HG02588 (cell line): ENCODE measurements at regions not wholly inside any gene's neighbourhood (a gene's known extent, or its start where the extent isn't known, plus 50 kb on each side); places are given as distances from the start of the nearest gene placed in this dataset.
"Not testable (repeated sequence)": the region's sequence is repeated elsewhere in the genome, so short reads cannot be mapped to it uniquely, and the experiment has no call there.

Experiments used
- ATAC-seq: cut with Tn5 transposase; IDR thresholded peaks from one replicate; pipeline ENCODE4 v1.9.1; 2021; ENCODE audit warnings: mild to moderate bottlenecking, moderate library complexity; ENCODE audit not compliant: unreplicated experiment

DNA sequence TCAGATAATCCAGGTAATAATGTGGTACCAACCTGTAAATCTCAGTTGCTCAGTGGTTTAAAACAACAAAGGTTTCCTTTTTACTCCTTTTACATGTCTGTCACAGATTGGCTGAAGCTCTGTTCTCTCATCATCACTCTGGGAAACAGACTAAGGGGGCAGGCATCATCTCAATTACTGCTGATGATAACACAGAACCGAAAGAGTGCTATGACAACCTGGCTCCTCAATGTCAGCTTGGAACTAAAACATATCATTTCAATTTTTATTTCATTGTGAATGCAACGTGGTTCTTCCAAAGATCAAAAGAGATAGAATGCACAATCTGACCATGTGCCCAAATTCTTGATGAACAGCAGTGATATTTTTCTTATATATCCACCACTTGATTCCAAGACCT is 1315.0 kb upstream of the CDH2 start:
- no peak for ATAC-seq

DNA sequence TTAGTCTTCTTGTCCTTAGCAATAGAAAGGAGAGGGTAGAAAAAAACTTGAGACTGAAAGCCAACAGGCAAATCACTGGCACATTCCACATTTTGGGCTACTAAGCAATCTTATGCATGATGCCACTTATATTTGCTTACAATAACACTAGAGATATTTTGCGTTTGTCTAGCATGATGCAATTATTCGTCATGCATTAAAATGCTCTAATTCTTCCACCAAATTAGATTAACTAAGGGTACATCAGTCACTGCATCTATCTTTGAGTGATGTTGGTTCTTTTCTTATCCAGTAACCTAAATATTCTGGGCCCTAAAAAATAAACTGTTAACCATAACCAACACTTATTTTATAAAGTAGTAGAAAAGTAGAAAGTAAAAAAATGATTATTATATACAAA is 1311.7 kb upstream of the CDH2 start:
- ATAC-seq = no peak

DNA sequence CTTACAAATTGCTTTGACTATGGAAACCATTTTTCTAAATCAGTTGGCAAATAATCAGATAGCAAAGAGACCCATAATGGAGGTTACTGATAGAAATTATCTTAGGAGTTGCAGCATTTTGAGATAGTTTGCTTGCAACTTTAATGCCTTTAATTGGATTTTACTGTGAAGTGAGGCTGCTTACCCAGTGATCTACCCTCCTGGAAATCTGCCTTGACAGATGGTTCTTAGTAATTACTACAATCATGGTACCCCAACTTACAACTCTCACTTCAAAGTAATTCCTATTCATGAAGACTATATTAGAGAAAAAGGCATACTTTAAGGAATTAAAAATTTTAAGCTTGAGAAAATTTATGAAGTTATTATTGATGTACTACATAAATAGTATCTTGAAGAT is 1288.6 kb upstream of the CDH2 start:
- ATAC-seq = no peak

DNA sequence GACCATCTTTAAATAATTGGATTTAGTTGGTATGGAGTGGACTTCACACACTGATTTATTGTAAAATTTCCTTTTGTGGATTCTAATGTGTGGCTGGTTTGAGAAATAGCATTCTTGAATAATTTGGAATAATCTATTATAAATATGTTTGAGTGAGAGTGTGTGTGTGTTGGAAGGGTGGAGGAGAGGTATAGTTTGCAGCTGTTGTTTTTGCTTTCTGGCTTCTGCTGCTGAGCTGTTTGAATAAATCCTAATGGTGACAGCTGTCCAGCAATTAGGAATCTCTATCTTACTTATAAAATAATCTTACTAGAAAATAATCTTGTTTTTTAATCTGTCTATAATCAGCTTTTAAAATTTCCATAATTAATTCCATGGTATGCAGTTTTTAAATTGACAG is 1283.0 kb upstream of the CDH2 start:
- ATAC-seq = no peak

DNA sequence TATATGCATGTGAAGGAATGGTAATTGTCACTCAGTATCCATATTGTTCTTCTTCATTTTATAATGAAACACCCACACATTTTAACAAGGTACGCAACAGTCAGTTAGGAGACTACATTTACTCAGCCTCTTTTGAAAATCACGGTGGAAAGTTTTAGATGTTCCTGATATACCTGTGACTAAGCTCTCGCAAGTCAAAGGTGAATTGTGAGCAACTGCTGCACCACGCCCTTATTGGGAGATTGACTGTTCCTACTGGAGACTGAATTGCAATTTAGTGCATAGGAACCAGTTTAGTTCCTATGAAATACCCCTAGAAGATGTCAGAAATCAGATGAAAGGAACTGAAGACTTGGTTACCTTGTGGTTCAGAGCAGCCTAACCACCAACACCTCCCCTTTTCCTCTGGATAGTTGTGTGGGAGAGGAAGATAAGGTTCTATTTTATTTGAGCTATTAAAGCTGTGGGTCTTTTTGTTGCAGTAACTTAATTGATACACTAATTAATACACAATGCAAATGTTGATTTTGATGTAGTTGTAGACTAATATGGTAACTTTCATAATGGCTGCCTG is 1280.5 kb upstream of the CDH2 start:
- no peak for ATAC-seq

DNA sequence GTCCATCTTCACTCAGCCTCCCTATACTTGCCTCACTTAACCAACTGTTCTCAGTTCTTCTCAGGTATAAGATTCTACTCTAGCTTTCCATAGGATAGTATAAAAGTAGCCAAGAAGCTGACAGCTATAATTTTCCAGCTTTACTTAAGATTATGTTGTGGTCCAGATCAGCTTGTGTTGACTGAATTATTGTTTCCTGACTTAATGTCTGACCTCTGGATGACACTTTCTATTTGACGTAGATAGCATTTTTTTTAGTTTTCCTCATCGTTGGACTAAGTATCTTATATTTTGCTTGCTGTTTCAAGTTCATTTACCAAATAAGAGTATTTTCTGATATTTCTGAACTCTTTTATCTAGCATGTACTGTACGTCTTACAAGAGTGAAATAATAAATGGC is 1272.5 kb upstream of the CDH2 start:
- no peak for ATAC-seq

DNA sequence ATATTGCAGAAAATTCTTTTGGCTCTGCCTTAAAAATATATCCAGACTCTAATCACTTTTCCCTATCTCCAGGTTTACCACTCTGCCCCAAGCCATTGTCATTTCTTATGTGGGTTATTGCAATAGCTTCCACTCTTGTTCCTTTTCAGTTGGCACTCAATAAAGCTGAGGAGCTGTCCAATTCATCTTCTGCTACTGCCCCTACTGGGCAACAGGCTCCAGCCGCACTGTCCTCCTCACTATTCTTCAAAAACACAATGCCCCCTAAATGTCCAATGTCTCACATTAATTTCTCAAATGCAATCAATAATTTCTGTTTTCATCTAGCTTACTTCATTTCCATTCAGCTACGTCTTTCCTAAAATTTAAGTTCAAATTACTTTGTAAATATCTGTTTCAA is 1262.5 kb upstream of the CDH2 start:
- ATAC-seq = no peak

DNA sequence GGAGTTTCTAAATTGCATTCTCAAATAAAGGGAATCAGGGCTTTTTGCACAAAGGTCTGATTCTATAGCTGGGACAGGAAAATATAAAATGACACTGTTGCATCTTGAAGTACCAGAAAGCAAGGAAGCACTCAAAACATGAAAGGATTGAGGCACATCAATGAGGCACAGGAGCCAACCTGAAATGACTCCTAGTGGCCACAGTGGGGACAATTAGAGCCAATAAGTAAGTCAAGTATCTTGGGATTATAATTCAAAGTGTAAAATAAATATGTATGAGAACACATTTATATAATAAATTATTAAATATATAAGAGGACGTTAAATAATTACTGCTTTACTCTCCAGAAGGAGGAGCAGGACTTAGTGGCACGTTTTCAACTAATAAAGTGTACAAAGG is 1259.5 kb upstream of the CDH2 start:
- ATAC-seq = no peak

DNA sequence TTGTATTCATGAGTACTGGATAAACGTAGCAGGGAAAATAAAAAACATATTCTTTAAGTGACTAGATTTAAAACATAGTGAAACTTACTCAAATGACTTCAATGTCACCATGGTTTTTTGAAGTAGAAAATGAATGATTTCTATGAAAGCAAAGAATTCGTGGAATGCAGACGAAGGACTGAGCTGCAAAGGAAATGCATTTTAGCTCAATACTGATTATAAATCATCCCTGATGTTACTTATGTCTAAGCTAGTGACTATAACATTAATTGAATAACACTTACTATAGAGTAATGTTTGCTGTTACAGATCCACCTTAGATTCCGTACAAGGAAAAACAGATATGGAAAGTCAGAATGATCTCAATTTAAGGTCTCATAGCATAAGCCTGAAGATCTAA is 1257.7 kb upstream of the CDH2 start:
- ATAC-seq = no peak

DNA sequence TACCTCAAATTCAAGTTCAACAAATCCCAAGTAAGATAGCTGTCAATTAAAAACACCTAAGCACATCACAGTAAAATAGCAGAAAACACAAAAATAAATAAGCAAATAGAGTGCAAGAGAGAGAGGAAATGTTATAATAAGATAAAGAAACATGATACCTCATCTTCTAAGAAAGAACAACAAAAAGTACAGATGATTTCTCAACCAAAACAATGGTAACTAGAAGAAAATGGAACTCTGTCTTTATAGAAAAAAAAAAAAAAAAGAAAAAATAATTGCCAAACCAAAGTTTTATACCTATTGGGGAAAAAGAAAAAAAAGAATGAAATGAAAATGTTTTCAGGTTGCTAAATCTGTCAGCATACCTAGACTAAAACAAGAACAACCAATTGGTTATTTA is 1253.5 kb upstream of the CDH2 start:
- no peak for ATAC-seq

DNA sequence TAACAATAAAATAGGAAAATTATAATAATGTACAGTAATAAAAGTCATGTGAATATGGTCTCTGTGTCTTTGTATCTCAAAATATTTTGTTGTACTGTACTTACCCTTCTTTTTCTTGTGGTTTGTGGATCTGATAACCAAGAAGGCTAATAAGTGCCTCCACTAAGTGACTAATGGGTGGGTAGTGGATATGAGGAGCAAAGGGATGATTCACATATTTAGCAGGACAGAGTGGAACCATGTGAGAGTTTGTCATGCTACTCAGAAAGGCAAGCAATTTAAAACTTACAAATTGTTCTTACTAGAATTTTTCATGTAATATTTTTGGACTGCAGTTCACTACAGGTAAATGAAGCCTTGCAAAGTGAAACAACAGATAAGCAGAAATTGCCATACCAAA is 1241.2 kb upstream of the CDH2 start:
- ATAC-seq = no peak

DNA sequence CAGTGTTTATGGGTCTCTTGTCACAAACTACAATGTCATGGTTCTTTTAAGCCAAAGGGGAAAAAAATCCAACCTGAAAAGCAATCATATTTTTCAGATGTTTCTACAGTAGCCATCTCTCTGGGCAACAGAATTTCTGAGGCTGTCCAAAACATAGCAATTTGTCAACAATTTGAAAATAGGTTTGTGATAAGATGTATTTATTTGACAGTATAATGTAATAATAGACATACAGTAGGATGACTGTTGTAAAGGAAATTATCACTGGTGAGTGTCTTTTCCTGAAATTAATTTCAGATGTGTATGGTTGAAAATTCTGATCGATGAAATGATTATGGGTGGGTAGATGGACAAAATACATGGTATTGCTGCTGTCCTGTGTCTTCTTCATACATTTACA is 1230.1 kb upstream of the CDH2 start:
- ATAC-seq = no peak

DNA sequence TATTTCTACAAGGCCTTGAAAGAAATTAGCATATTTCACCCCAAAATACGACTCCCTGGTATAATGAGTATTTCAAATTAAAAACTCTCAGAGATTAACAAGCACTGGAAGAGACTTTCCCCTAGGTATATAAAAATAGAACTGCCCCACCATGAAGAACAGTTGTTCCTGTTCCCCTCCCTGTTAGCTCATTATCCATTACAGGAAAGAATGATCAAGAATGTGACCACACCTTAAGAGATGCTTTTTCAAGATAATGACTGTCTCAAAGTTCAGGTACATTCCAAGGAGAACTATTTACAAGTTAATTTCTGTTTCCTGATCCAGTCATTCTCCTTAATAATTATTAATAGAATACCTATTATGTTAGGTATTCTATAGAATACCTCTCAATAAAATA is 1220.6 kb upstream of the CDH2 start:
- no peak for ATAC-seq

DNA sequence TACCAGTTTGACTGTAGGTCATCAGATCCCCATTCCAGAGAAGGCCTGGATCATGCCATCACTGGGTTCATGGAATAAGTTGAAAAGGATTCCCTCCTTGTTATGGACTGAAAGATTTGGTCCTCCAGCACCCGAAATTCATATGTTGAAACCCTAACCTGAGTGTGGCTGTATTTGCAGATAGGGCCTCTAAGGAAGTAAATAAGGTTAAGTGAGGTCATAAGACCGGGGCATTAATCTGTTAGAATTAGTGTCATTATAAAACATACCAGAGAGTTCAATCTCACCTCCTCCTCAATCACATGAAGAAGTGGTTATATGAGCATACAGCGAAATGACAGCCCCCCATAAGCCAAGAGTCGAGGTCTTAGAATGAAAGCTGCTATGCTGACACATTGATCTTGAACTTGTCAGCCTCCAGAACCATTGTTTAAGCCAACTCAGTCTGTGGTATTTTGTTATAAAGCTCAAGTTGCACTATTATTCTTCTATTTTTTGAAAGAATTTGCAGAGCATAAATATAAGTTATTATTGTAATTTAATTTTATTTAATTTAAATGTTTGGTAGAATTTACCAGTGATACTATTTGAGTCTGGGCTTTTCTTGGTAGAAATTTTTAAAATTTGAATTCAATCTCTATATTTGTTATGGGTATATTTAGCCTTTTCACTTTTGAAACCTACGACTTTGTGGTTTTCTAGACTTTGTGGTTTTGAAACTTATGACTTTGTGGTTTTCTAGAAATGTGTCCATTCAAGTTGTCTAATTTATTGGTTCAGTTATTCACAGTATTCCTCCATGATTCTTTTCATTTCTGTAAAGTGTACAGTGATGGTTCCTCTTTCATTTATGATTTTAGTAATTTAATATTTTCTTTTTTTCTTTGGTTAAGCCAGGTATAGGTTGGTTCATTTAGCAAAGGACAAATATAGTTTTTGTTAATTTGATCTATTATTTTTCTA is 1206.7 kb upstream of the CDH2 start:
- ATAC-seq = no peak

DNA sequence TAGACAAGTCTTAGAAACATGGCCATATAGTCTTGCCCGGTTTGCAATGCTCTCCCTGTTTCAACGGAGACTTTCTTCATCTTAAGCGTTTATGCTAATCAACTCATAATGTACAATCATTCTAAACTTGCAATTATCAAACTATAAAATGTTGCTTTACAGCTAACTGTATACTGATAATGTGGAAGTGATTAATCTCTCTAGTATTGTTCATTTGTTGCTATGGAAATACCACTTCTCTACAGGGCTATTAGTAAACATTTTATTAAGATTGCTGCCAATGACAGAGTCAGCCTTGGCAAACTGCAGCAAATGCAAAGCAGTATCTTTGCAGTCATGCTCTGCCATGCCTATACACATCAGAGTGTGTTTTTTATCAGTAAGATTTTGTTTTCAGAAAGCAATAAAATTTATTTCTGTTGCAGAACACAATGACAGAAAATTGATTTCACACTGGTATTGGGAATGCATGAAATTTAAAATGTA is 1201.8 kb upstream of the CDH2 start:
- no peak for ATAC-seq

DNA sequence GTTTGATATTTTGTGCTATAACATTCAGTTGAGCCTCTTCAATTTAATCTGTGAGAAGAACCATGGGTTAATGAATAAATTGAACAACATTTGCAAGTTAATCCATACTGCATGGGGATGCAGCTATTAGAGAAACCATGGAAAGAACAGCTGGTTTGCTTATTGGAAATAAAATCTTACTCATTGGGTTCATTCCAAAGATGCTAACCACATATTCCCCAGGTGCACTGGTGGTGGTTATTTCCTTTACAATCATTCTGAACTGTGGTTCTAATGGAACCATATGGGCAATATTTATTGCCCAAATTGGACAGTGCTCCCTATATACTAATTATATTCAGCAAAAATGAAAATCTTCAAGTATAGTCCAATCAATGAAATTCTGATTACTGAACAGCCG is 1200.4 kb upstream of the CDH2 start:
- ATAC-seq = no peak

DNA sequence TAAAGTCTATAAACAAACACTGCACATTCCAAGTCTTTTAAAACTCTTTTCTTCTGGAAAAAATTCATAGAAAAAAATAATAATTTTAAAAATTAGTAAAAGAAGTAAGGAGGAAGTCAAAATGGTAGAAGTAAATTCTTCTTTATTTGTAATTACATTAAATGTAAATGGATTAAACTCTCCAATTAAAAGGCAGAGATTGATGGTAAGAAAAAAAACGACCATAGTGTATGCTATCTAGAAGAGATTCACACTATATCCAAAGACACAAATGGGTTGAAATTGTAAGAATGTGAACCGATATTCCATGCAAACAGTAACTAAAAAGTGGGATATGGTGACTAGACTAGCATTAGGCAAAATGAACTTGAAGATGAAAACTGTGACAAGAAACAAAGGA is 1196.1 kb upstream of the CDH2 start:
- no peak for ATAC-seq

DNA sequence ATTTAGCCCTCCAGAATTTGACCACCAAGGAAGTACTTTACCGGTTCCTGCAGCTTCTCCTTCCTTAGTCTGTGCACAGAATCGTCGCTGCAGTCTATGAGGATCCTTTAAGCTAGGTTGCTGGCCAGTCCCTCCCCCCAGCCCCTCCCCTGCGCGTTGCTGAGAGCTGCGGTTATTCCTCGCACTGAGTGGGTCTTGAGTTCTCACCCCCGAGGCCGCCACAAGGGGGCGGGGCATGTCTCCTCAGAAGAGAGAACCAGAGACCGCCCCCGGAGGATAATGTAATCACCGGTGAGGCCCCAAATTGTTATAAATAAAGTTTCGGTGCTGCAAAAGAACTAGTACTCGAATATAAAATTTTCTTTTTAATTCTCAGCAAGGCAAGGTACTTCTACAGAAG is 1184.9 kb upstream of the CDH2 start:
- no peak for ATAC-seq

DNA sequence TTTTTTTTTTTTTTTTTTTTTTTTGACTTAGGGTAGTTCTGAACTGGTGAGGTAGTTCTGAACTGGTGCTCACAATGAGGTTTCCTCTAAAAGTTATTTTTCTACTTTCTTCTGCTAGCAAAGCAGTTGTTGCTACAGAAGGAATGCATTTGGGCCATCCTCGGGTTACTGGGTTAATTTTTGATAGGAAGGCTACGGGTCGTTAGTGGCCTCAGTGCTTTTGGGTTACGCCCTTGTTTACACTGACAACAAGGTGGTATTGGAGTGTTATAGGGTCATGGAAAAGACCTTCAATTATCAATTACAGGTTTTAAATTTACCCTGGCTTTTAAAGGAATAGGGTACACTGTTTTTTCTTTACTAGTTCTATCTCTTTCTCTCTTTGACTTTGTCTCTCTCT is 1183.7 kb upstream of the CDH2 start:
- ATAC-seq = not testable (repeated sequence)

DNA sequence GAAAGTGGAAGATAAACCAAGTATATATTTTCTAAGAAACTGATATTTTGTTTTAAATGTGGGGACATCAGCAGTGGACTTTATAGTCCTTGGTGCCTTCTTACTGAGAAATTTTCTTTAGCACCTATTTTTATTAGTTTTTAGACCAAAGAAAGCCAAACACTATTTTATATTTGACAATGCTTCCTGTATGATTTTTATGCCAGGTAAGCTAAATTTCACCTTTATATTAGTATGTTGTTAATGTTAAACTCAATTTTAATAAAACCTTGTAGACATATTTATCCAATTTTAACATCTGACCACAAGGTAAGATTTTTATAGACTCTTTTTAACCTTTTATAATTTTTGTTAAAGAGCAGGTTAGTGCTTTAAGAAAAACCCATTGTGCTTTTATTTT is 1182.3 kb upstream of the CDH2 start:
- ATAC-seq = not testable (repeated sequence)

DNA sequence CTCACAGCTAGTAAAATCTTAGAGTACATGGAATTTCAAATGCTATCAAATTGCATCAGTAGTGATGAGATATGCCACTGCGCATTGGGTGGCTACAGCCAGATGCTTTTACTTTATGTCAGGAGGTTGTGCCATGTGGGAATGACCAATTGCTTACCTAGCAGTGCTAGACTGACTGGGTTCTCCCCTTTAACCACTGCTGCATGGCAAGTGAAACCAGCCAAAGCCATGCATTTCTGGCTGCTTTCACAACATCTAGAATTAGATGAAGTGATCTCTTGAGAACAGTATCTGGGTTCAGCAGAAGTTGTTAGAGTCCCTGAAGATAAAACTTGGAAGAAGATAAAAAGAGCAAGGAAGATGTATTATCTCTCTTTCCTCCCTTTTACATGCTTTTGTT is 1174.2 kb upstream of the CDH2 start:
- ATAC-seq = no peak

DNA sequence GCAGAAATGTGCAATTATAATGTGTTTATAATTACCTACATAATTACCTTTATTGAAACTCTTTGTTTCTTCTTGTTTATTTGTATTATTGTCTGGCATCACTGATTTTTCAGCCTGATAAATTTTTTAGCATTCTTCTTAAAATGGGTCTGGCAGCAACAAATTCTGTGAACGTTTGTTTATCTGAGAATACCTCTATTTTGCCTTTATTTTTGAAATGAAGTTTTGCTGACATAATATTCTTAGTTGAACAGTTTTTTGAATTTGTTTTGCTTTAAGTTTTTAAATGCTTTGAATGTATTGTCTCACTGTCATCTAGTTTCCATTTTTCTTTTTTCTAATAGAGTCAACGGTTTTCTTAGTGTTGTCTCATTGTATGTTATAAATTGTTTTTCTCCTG is 1152.0 kb upstream of the CDH2 start:
- ATAC-seq = no peak
